ENCODE measurements at regions not wholly inside any gene's neighbourhood (a gene's known extent, or its start where the extent isn't known, plus 50 kb on each side); places are given as distances from the start of the nearest gene placed in this dataset.
"Not testable (repeated sequence)": the region's sequence is repeated elsewhere in the genome, so short reads cannot be mapped to it uniquely, and the experiment has no call there.

DNA sequence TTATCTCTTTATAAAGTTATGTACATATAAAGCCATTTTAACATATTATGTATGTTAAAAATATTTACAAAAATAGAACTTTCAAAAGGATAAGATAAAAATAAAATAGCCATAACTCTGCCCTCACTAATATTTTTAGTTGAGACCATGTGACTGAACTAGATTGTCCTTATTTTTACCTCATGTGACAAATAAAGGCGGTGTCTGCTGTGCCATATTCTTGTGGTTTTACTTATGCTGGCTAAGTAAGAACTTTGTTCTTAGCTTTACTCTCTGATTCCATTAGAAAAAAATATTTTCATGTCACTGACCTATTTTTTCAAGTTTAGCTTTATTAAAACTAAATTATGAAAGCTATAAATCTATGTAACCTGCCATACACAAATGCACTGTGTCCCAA, 135.6 kb upstream of the TSC22D1 start:
- no peak for DNase-seq (ENCODE audit: low spot score)

DNA sequence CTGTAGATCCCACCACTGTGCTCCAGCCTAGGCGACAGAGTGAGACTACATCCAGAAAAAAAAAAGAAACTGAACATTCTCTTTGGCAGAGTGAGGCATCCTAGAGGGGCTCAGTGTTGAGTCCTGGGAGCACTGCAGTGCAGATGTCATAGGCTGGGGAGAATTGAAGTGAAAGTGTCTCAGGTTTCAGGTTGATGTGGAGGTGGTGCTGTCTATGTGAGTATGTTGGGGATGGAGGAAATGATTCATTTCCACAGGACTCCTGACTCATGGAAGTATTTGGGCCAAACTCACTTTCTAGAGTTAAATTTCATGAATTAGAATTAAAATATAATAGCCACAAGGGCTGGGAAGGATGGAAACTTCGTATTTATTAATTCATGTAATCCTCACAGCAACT, 134.4 kb upstream of the TSC22D1 start:
- peak; percentile 68 for DNase-seq (ENCODE audit: low spot score)

- not testable (repeated sequence) for DNase-seq (ENCODE audit: low spot score)
These were observed 128.7 kb upstream of the TSC22D1 start for GRCh38 chr13:44704811-44705210.

DNA sequence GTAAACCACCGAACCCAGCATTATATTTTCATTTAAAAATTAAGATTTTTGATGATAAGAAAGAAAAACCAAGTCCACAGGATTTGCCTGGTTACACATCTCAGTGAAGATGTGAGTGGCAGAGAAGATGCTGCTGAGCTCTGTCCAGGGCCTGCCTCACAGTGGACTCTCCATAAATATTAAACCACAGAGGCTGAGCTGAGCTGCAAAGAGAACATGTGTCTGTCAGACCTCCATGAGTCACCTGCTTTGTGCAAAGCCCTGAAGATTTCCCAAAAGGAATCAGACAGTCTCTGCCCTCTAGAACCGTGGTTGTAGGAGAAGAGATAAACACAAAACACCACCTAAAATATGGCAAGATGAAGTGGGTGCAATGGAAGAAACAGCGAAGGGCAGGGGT, 127.2 kb upstream of the TSC22D1 start:
- DNase-seq (ENCODE audit: low spot score) = no peak

- DNase-seq (ENCODE audit: low spot score) = no peak
These were observed 121.9 kb upstream of the TSC22D1 start for GRCh38 chr13:44698066-44698465.

GRCh38 chr13:44697058-44697457, 120.9 kb upstream of the TSC22D1 start:
- no peak for DNase-seq (ENCODE audit: low spot score)

DNA sequence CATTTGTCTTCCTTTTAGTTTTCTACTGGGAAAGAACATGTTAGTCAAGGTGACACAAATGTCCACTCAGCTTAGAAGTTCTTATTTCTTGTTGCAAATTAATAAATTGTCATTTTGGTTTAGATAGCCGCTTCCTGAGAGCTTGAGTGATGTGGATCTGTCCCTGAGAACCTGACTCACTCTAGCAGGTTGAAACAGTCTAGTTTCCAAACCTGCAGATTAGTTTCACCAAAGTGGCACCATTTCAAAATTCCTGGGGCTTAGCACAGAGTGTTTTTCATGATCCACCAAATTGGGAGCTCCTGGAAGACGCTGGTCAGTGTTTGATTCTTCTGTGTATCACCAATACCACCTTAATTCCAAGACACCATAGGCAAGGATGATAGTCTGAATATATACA, 119.4 kb upstream of the TSC22D1 start:
- no peak for DNase-seq (ENCODE audit: low spot score)

- no peak for DNase-seq (ENCODE audit: low spot score)
These were observed 118.7 kb upstream of the TSC22D1 start for GRCh38 chr13:44694842-44695241.

GRCh38 chr13:44694291-44694690, 118.2 kb upstream of the TSC22D1 start:
- no peak for DNase-seq (ENCODE audit: low spot score)

DNA sequence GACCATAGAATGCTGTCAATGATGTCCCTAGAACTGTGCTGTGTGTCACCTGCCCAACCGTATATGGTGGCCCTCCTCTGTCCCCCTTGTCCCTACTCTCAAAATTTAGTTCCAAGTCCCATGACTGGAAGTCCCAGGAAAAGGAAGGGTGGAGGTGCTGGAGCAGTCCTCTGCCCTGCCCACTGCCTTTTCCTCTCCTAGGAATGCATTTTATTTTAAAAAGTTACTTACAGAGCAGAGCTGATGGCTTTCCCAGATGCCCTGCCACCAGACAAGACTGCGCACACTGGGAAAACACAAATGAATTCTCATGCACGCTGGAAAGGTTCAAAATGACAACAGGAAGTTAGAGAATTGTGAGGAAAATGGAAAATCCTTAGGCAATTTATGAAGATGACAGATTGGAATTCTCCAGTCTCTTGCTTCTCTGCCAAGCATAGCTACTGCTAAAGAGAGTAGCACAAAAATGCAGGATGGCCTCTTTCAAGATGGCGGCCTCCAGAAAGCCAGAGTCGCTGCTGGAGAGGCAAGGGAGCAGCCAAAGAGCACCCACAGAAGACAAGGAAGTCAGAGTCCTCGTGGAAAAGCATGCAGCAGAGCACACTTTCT, 117.1 kb upstream of the TSC22D1 start:
- DNase-seq (ENCODE audit: low spot score) = no peak

DNA sequence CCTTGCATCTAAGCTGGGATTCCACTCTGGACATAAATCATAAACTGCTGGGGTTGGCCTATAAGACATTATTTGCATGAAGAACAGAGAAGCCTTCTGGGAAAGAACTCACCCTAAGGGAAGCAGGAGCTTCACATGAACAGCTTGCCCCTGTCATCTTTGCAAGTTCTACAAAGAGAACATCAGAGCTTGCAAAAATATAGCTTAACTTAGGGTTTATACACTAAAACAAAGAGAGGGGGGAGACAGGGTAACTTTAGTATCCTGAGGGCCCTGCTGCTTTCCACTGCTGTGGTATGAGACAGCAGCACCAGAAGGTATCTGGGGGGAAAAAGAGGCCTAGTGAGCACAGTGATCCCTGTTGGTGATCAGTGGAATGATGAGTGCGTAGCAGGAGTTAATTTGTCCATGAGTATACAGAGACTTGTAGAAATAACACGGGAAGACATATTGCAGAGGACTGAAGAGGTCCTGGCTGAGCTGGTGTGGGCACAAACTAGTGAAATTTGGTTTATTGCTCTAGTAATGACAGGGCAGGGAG, 116.1 kb upstream of the TSC22D1 start:
- no peak for DNase-seq (ENCODE audit: low spot score)

GRCh38 chr13:44690376-44690775, 114.2 kb upstream of the TSC22D1 start:
- DNase-seq (ENCODE audit: low spot score) = no peak

DNA sequence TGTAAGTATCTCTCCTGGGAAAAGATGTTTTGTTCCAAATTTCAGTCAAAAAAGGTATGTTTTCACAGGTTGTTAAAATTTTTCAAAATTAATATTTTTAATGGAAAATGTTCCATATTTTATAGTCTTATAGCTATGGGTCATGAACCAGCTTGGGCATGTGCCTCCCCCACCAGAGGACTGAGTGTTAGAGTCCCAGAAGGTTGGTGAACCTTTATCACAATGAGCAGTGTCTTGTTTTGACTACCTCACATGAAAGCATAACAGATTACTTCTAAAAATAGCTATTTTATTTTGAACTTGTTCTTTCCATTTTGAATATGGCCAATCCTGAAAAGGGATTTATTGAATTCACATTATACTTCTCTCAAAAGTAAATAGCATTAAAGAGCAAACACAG, 112.5 kb upstream of the TSC22D1 start:
- DNase-seq (ENCODE audit: low spot score) = no peak

DNA sequence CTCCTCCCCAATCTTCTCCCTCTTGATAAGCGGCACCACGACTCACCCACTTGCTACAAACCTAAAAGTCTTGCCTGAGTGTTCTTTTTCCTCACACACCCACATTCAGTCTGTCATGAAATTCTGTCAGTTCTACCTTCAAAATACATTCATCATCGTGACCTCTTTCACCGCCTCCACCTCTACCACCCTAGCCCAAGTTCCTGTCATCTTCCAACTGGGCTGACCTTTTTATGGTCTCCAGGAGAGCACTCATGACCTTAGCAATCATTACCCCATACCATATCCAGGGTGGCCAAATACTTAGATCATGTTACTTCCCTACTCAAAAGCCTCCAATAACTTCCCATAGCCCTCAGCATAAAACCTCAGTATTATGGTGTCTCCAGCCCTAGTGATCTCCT, 110.4 kb upstream of the TSC22D1 start:
- DNase-seq (ENCODE audit: low spot score) = no peak

DNA sequence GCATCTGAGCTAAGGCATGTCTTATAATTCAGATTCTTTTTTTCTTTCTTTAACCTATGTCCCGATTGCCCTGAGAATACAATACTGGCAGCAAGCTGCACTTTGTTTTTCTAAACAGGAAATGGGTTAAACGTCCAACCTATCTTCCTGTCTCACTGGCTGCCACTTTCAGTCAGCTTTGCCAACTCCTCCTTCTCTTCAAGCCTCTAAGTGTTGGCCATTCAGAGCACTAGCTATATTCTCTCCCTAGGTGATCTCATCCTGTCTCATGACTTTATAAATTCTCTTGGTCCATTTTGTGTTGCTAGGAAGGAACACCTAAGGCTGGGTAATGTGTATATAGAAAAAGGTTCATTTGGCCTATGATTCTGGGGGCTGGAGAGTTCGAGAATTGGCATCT, 109.5 kb upstream of the TSC22D1 start:
- DNase-seq (ENCODE audit: low spot score) = peak; percentile 8

- not testable (repeated sequence) for DNase-seq (ENCODE audit: low spot score)
These were observed 106.3 kb upstream of the TSC22D1 start for GRCh38 chr13:44682416-44682815.

DNA sequence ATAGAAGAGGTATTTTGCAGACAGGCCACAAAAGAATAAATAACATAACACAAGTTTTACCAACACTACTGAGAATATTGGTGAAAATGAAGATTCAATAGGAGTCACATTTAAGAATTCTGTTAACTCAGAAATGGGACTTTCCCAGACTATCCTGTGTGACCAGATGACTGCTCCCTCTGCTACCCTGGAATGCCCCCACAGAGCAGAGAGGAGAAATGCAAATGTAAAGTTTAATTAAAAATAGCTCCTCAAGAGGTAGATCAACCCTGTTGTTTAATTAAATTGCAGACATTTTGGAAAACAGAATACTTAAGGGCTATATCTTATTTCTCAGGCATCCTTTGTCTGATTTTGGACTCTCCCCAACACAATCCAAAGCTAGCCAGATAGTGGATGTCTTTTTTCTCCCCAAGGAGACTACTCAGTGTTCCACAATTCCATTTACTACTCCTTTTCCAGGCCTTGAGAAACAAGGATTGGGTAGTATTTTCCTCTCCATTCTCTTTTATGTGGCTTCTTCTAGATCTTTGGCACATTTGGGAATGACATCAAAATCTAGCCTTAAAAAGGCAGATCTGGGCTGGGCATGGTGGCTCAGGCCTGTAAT, 104.7 kb upstream of the TSC22D1 start:
- DNase-seq (ENCODE audit: low spot score) = no peak

DNA sequence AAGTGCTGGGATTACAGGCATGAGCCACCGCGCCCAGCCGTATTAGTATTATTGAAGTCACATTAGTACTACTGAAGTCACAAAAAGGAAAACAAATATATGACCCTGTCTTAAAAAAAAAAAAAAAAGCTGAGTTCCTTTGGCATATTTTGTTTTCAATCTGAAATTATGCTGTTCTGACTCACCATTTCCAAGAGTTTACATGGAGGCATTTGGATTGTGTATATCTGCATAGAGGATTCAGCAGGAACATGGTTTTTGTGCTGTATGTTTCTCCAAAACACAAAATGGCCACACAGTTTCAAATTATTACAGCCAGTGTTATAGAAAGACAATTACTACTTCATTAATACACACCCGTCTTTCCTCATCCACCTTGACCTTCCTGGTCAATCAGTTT, 103.5 kb upstream of the TSC22D1 start:
- no peak for DNase-seq (ENCODE audit: low spot score)

DNA sequence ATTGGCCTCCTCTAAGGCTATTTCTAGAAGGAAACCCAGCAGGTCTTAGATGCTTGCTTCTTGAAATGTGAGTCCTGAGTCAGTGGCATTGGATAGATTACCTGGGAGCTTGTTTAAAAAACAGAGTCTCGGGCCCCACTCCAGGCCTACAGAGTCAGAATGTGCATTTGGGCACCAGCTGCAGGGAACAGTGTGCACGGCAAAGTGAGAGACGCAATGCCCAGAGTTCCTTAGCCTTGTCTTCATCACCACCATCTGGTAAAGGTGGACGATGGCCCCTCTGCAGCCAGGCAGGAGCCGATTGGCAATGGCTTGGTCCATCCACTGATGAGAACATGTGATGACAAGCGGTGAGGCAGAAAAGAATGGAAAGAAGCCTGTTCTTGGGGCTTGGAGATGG, 102.1 kb upstream of the TSC22D1 start:
- DNase-seq (ENCODE audit: low spot score) = no peak

DNA sequence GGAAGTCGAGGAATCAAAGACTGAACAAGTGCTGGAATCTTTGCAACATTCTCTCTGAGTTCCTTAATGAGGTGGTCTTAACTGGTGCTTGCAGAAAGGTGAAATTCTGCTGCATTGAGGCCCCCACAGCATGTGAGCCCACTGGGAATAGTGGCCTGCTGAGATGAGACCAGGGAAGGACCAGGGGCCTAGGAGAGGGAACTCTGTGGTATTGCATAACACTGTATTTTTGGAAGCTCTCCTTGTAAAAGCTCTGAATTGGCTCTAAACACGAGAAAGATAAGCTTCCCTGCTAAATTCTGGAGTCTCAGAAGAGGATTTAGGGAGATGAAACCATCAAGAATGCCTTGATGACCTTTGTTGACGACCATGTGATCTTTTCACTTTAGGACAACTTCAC, 100.4 kb upstream of the TSC22D1 start:
- DNase-seq (ENCODE audit: low spot score) = no peak

- no peak for DNase-seq (ENCODE audit: low spot score)
These were observed 93.4 kb upstream of the TSC22D1 start for GRCh38 chr13:44669534-44669933.

- DNase-seq (ENCODE audit: low spot score) = no peak
These were observed 92.6 kb upstream of the TSC22D1 start for GRCh38 chr13:44668688-44669087.

DNA sequence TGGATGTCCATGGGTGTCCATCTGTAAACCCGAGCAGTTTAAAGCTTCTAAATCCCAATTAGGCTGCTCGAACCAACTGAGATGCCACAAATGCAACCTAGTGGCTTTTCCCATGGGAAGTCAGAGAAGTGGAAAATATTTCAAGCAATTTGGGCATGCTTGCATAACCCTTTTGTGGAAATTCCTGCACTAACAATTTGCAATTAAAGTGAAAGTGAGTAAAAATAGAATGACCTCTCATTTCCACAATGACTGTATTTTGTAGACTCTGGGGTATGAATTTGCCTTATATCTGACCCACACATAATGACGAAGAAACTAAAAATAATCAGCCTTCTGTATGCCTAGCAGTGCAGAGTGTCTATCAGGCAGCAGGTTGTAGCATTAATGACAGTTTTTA, 91.8 kb upstream of the TSC22D1 start:
- DNase-seq (ENCODE audit: low spot score) = no peak

DNA sequence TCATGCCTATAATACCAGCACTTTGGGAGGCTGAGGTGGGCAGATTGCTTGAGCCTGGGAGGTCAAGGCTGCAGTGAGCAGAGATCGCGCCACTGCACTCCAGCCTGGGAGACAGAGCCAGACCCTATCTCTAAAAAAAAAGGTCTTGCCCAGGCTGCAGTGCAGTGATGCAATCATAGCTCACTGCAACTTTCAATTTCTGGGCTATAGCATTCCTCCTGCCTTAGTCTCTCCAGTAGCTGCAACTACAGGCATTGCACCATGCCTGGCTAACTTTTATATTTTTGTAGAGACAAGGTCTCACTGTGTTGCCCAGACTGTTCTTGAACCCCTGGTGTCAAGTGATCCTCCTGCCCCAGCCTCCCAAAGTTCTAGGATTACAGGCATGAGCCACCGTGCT, 90.4 kb upstream of the TSC22D1 start:
- not testable (repeated sequence) for DNase-seq (ENCODE audit: low spot score)
